K562 (cell line): ENCODE measurements at regions not wholly inside any gene's neighbourhood (a gene's known extent, or its start where the extent isn't known, plus 50 kb on each side); places are given as distances from the start of the nearest gene placed in this dataset.

Source experiments
- CTCF ChIP-seq, 3 experiments: IDR thresholded peaks in 2 of 3; conservative IDR thresholded peaks in 1 of 3; 2 replicates each; pipeline ENCODE4 v1.5.1; 2011 to 2012; ENCODE audit warnings: low read length in 3 of 3, mild to moderate bottlenecking in 3 of 3, control low read depth in 2 of 3, improper control_type of control experiment in 1 of 3, inconsistent platforms in 1 of 3, low read depth in 1 of 3, mixed read lengths in 1 of 3, moderate library complexity in 1 of 3; ENCODE audit not compliant: insufficient read depth in 2 of 3
- JUN ChIP-seq, 2 experiments: sonication (generic) in 1 of 2; formaldehyde crosslinking in 1 of 2; IDR thresholded peaks; 2 replicates each; pipeline versions ENCODE4 v1.6.1 to v1.8.0; 2012 to 2022; ENCODE audit warnings: borderline replicate concordance in 2 of 2, mild to moderate bottlenecking in 2 of 2, improper control_type of control experiment in 1 of 2, low read depth in 1 of 2, low read length in 1 of 2, missing genetic modification reagents in 1 of 2
- ZNF449 ChIP-seq: fragments of 250-450 bp; sonication (Bioruptor Pico); IDR thresholded peaks from 2 replicates; pipeline ENCODE4 v1.8.0; 2022; ENCODE audit warnings: moderate library complexity, mild to moderate bottlenecking, inconsistent platforms
- TF ChIP-seq, protein P1 (sequence below): fragments of 250-450 bp; sonication (Bioruptor Pico); IDR thresholded peaks from 2 replicates; pipeline ENCODE4 v1.5.0; 2021; ENCODE audit warnings: mild to moderate bottlenecking, borderline replicate concordance

DNA sequence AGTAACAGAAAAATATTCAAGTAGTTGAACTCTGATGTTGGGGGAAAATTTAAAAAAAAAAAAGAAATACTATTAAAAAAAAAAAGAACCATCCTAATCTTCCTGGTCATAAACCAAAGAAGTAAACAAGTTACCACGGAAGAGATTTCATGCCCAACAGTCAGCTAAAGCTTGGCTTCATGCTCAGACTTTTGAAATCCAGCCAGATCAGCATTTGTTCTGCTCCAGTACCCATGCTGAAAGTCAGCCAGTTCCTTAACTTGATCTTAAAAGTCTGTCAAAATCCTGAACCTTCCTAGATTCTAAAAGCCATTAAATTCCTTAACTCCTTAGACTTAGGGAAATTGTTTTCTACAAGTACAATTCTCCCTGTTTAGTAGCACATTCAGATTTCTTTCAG, 908.7 kb upstream of the CDH9 start:
- no peak for TF ChIP-seq CTCF (IDR thresholded peaks at IDR 0.05 in 2 of 3, conservative IDR thresholded peaks at IDR 0.05 in 1 of 3; ENCODE audit: insufficient read depth in 2 of 3, low read depth in 1 of 3, low read length in 3 of 3)
- no peak for TF ChIP-seq JUN (IDR thresholded peaks at IDR 0.05; ENCODE audit: borderline replicate concordance, low read depth, low read length)
- TF ChIP-seq JUN (CRISPR knock-in tag; IDR thresholded peaks at IDR 0.05; ENCODE audit: borderline replicate concordance) = no peak
- TF ChIP-seq ZNF449 (CRISPR knock-in tag) = no peak
- TF ChIP-seq, protein P1, sequence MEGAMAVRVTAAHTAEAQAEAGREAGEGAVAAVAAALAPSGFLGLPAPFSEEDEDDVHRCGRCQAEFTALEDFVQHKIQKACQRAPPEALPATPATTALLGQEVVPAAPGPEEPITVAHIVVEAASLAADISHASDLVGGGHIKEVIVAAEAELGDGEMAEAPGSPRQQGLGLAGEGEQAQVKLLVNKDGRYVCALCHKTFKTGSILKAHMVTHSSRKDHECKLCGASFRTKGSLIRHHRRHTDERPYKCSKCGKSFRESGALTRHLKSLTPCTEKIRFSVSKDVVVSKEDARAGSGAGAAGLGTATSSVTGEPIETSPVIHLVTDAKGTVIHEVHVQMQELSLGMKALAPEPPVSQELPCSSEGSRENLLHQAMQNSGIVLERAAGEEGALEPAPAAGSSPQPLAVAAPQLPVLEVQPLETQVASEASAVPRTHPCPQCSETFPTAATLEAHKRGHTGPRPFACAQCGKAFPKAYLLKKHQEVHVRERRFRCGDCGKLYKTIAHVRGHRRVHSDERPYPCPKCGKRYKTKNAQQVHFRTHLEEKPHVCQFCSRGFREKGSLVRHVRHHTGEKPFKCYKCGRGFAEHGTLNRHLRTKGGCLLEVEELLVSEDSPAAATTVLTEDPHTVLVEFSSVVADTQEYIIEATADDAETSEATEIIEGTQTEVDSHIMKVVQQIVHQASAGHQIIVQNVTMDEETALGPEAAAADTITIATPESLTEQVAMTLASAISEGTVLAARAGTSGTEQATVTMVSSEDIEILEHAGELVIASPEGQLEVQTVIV (CRISPR knock-in tag) = no peak
